ENCODE measurements at regions not wholly inside any gene's neighbourhood (a gene's known extent, or its start where the extent isn't known, plus 50 kb on each side); places are given as distances from the start of the nearest gene placed in this dataset.

DNA sequence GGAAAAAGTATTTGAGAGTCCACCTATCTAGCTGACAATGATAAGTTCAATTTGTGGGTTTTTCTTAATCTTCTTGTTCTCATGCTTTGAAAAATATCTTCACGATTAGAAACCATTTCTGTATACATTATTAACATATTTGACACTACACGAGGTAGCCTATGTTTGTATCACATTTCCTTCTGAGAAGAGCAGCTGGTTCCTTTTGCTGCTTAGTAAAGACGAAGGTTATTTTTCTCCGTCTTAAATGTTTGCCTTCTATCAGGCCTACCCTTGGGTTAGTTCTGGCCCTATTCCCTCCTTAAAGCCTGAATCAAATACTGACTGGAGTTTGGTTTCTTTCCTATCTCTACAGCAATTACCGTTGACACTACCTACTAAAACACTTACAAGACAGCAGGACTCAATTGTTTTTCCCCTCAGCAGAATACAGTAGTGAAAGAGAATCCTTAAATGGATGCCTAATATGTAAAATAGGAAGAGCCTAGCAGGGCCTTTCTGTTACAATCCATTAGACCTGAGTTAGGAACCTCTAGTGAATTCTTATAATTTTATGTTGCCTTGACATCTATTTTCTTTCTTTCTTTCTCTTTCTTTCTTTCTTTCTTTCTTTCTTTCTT lies 790.4 kb downstream of the EPHA4 start:
- intact Hi-C loops (cut with DNase I): no loop called here
- H3K4me1 ChIP-seq: peaks cover 0 to 3% of the 10 kb centered on the region in 2 donors
- no peak overlapping the region for H3K4me3 ChIP-seq
- H3K27me3 ChIP-seq: no peaks in the 10 kb centered on the region
- no peak for DNase-seq (ENCODE audit: low spot score in 2 of 2)
- no peak overlapping the region for H3K27ac ChIP-seq
- H3K36me3 ChIP-seq: no peaks in the 10 kb centered on the region
- H3K9me3 ChIP-seq: no peaks in the 10 kb centered on the region
- TF ChIP-seq, protein P1, sequence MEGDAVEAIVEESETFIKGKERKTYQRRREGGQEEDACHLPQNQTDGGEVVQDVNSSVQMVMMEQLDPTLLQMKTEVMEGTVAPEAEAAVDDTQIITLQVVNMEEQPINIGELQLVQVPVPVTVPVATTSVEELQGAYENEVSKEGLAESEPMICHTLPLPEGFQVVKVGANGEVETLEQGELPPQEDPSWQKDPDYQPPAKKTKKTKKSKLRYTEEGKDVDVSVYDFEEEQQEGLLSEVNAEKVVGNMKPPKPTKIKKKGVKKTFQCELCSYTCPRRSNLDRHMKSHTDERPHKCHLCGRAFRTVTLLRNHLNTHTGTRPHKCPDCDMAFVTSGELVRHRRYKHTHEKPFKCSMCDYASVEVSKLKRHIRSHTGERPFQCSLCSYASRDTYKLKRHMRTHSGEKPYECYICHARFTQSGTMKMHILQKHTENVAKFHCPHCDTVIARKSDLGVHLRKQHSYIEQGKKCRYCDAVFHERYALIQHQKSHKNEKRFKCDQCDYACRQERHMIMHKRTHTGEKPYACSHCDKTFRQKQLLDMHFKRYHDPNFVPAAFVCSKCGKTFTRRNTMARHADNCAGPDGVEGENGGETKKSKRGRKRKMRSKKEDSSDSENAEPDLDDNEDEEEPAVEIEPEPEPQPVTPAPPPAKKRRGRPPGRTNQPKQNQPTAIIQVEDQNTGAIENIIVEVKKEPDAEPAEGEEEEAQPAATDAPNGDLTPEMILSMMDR (IDR thresholded peaks at IDR 0.05): no peak

DNA sequence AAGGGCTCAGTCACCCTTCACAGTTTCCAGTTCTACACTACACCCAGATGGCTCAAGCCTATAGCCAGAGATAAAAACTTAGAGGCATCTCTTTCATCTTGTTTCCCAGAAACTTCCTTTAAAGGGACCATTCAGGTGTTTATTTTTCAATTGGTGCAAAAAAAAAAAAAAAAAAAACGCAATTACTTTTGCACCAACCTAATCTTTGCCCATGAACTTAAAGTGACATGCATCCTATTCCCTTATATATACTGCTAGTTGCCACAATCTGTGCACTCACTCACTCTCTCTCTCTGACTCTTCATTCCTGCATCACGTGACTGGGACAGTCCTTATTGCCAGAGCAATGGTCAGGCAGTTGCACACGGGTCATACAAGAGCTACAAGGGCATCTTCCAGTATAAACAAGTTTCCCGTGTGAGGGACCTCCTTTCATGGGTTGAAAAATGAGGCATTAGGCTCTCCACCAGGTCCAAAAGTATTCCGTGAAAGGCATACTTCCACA lies 789.4 kb downstream of the EPHA4 start:
- Histone ChIP-seq H3K4me1 (peaks cover 0 to 3% of the 10 kb centered on the region in 2 donors), H3K27me3 (no peaks in the 10 kb centered on the region), H3K36me3 (no peaks in the 10 kb centered on the region), H3K9me3 (no peaks in the 10 kb centered on the region), H3K27ac (no peak overlapping the region), H3K4me3 (no peak overlapping the region)
- no peak for DNase-seq (ENCODE audit: low spot score in 2 of 2)
- intact Hi-C loops (cut with DNase I): no loop called here
- TF ChIP-seq, protein P1 (IDR thresholded peaks at IDR 0.05): no peak

DNA sequence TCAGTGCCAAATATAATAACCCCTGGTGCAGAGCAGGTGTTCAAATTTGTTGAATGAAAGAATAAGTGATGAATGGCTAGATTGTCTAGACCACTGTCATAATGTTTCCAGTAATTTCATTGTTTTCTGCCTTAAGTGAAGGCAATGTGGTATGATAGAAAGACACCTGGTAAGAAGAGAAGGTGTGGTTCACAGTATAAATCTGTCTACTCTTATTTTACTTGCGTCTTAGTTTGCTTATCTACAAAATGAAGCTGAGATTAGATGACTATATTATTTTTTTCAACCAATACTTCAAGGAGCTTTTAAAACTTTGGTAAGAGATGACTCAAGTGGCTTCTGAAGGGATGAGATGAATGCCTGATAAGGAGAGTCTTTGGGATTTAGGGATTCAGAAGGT lies 788.4 kb downstream of the EPHA4 start:
- no peaks in the 10 kb centered on the region for H3K36me3 ChIP-seq
- DNase-seq (ENCODE audit: low spot score in 2 of 2): no peak
- peaks cover 0 to 3% of the 10 kb centered on the region in 2 donors for H3K4me1 ChIP-seq
- no peak overlapping the region for H3K27ac ChIP-seq
- no peaks in the 10 kb centered on the region for H3K27me3 ChIP-seq
- TF ChIP-seq, protein P1 (IDR thresholded peaks at IDR 0.05): no peak
- intact Hi-C loops (cut with DNase I): no loop called here
- H3K9me3 ChIP-seq: no peaks in the 10 kb centered on the region
- H3K4me3 ChIP-seq: no peak overlapping the region

DNA sequence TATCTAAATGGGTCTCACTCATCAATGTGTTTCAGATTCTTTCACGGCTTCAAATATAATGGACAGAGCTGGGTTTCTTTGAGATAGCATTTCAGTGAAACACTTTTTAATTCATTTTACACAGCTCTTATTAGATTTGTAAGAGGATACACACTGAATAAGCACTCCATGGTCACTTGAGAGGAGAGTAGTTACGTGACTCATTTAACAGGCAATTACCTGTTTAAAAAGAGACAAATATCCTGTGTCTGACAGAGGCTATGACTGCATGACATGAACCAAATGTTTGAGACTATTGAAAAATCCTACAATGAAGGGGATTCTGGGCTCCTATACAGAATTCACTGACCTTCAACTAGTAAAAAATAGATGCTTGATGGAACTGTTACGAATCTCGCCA lies 786.9 kb downstream of the EPHA4 start:
- Histone ChIP-seq H3K27me3 (no peaks in the 10 kb centered on the region), H3K27ac (no peak overlapping the region), H3K36me3 (no peaks in the 10 kb centered on the region), H3K4me1 (peaks cover 0 to 1% of the 10 kb centered on the region in 2 donors), H3K4me3 (no peak overlapping the region), H3K9me3 (no peaks in the 10 kb centered on the region)
- TF ChIP-seq, protein P1 (IDR thresholded peaks at IDR 0.05): no peak
- intact Hi-C loops (cut with DNase I): no loop called here
- DNase-seq (ENCODE audit: low spot score in 2 of 2): no peak

DNA sequence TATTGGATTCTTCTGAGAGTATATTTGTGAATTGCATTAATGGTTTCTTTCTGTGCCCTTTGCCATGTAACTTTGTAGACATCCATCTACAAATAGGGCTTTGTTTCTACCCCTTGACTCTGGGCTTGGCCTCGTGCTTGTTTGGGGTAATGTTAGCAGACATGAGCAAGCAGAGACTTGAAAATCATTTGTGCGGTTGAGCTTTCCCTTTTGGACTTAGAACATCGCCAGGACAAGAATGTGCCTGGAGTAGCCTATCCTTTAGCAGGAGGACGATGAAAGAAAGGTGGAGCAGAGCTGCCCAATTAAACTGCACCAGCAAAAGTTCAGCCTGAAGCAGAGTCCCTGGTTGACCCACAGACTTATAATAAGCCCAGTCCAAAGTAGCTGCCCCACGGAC lies 785.9 kb downstream of the EPHA4 start:
- H3K4me1 ChIP-seq: no peaks in the 10 kb centered on the region
- no peak overlapping the region for H3K27ac ChIP-seq
- no peaks in the 10 kb centered on the region for H3K27me3 ChIP-seq
- no peak for DNase-seq (ENCODE audit: low spot score in 2 of 2)
- H3K4me3 ChIP-seq: no peak overlapping the region
- no peaks in the 10 kb centered on the region for H3K9me3 ChIP-seq
- H3K36me3 ChIP-seq: no peaks in the 10 kb centered on the region
- intact Hi-C loops (cut with DNase I): no loop called here
- TF ChIP-seq, protein P1 (IDR thresholded peaks at IDR 0.05): no peak

DNA sequence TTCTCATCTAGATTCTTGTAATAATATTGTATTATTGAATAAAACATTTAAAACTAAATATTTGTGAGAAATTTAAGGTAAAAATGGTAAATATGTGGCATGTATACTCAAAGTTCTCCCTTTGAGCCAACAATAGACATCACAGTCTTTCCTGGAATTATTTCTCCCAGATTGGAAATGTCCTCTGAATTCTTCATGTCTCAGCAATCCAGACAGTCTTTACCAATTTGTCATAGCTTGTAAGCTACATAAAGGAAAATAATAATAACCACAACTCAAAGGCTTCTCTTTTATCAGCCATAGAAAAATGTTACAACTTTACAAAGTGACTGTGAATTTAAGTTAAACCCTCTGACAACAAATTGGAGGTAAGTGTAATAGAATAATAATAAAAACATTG lies 784.9 kb downstream of the EPHA4 start:
- Histone ChIP-seq H3K27ac (no peak overlapping the region), H3K9me3 (no peaks in the 10 kb centered on the region), H3K36me3 (no peaks in the 10 kb centered on the region), H3K27me3 (no peaks in the 10 kb centered on the region), H3K4me3 (no peak overlapping the region), H3K4me1 (no peaks in the 10 kb centered on the region)
- intact Hi-C loops (cut with DNase I): no loop called here
- TF ChIP-seq, protein P1 (IDR thresholded peaks at IDR 0.05): no peak
- no peak for DNase-seq (ENCODE audit: low spot score in 2 of 2)

All from ascending aorta (tissue), 2 donors.